ENCODE measurements at regions not wholly inside any gene's neighbourhood (a gene's known extent, or its start where the extent isn't known, plus 50 kb on each side); places are given as distances from the start of the nearest gene placed in this dataset.

DNA sequence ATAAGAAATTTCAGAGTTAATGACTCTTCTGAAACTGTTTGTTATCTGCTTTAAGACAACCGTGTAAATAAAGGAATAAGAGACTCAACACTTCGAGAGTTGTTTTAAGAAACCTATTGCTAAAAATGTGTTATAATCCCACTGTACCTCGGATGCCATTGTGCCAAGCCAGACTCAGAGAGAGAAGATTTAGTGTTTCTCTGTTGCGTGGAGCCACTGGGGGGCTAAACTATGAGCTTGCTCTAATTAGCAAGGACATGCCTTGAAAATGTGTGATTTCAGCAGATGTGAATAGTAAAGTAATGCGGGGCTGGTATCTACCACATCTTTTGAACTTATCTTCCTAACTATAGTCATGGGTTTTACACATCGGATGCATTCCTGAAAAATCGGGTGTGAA is 56.2 kb upstream of the TARBP1 start (continued):
- TF ChIP-seq, protein P1, sequence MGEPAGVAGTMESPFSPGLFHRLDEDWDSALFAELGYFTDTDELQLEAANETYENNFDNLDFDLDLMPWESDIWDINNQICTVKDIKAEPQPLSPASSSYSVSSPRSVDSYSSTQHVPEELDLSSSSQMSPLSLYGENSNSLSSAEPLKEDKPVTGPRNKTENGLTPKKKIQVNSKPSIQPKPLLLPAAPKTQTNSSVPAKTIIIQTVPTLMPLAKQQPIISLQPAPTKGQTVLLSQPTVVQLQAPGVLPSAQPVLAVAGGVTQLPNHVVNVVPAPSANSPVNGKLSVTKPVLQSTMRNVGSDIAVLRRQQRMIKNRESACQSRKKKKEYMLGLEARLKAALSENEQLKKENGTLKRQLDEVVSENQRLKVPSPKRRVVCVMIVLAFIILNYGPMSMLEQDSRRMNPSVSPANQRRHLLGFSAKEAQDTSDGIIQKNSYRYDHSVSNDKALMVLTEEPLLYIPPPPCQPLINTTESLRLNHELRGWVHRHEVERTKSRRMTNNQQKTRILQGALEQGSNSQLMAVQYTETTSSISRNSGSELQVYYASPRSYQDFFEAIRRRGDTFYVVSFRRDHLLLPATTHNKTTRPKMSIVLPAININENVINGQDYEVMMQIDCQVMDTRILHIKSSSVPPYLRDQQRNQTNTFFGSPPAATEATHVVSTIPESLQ (CRISPR knock-in tag; IDR thresholded peaks at IDR 0.05) = no peak
- TF ChIP-seq NR2C2 (CRISPR knock-in tag; IDR thresholded peaks at IDR 0.05) = no peak
- no peak for TF ChIP-seq TCF7 (CRISPR knock-in tag; IDR thresholded peaks at IDR 0.05; ENCODE audit: low read depth)
- no peak for TF ChIP-seq ETV6 (CRISPR knock-in tag; IDR thresholded peaks at IDR 0.05)
- TF ChIP-seq ZBTB21 (CRISPR knock-in tag; IDR thresholded peaks at IDR 0.05; ENCODE audit: borderline replicate concordance) = no peak
- TF ChIP-seq USF2 (CRISPR knock-in tag; IDR thresholded peaks at IDR 0.05) = no peak
- TF ChIP-seq SP1 (CRISPR knock-in tag; conservative IDR thresholded peaks at IDR 0.05) = no peak
- TF ChIP-seq JAZF1 (CRISPR knock-in tag; IDR thresholded peaks at IDR 0.05) = no peak
- TF ChIP-seq NFYB (CRISPR knock-in tag; conservative IDR thresholded peaks at IDR 0.05; ENCODE audit: low read depth) = no peak
- no peak for TF ChIP-seq EMX1 (CRISPR knock-in tag; IDR thresholded peaks at IDR 0.05)

- Mint-ChIP-seq H3K27me3 (ENCODE audit: low read depth) (peaks cover 2% of the 10 kb centered on the region; the same call in 1 of the 2 replicates), H3K4me1 (peaks cover 34% of the 10 kb centered on the region), H3K36me3 (no peaks in the 10 kb centered on the region), H3K4me3 (no peak overlapping the region), H3K27ac (no peak overlapping the region), H3K9me3 (no peaks in the 10 kb centered on the region)
- ChIA-PET POLR2A (no interaction called here), CTCF (no interaction called here)
- no peak; the same call in 1 of the 2 replicates for ATAC-seq
- no peak for DNase-seq (ENCODE audit: low spot score)
- TF ChIP-seq JAZF1 (CRISPR knock-in tag; IDR thresholded peaks at IDR 0.05) (no peak), GRHL2 (CRISPR knock-in tag; IDR thresholded peaks at IDR 0.05; ENCODE audit: insufficient replicate concordance, severe bottlenecking) (no peak), MXD4 (CRISPR knock-in tag; IDR thresholded peaks at IDR 0.05; ENCODE audit: borderline replicate concordance) (no peak), NFYB (CRISPR knock-in tag; conservative IDR thresholded peaks at IDR 0.05; ENCODE audit: low read depth) (no peak), ZNF317 (CRISPR knock-in tag; IDR thresholded peaks at IDR 0.05; ENCODE audit: borderline replicate concordance, low read depth) (no peak), ZNF232 (CRISPR knock-in tag; IDR thresholded peaks at IDR 0.05) (no peak), MLX (CRISPR knock-in tag; IDR thresholded peaks at IDR 0.05) (no peak), TEAD1 (CRISPR knock-in tag; IDR thresholded peaks at IDR 0.05) (no peak), ZSCAN18 (CRISPR knock-in tag; IDR thresholded peaks at IDR 0.05) (no peak), ZNF416 (CRISPR knock-in tag; IDR thresholded peaks at IDR 0.05) (no peak), ZNF138 (CRISPR knock-in tag; conservative IDR thresholded peaks at IDR 0.05) (no peak)
- TF ChIP-seq, protein P2, sequence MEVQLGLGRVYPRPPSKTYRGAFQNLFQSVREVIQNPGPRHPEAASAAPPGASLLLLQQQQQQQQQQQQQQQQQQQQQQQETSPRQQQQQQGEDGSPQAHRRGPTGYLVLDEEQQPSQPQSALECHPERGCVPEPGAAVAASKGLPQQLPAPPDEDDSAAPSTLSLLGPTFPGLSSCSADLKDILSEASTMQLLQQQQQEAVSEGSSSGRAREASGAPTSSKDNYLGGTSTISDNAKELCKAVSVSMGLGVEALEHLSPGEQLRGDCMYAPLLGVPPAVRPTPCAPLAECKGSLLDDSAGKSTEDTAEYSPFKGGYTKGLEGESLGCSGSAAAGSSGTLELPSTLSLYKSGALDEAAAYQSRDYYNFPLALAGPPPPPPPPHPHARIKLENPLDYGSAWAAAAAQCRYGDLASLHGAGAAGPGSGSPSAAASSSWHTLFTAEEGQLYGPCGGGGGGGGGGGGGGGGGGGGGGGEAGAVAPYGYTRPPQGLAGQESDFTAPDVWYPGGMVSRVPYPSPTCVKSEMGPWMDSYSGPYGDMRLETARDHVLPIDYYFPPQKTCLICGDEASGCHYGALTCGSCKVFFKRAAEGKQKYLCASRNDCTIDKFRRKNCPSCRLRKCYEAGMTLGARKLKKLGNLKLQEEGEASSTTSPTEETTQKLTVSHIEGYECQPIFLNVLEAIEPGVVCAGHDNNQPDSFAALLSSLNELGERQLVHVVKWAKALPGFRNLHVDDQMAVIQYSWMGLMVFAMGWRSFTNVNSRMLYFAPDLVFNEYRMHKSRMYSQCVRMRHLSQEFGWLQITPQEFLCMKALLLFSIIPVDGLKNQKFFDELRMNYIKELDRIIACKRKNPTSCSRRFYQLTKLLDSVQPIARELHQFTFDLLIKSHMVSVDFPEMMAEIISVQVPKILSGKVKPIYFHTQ (CRISPR knock-in tag; IDR thresholded peaks at IDR 0.05) = no peak
- TF ChIP-seq, protein P3, sequence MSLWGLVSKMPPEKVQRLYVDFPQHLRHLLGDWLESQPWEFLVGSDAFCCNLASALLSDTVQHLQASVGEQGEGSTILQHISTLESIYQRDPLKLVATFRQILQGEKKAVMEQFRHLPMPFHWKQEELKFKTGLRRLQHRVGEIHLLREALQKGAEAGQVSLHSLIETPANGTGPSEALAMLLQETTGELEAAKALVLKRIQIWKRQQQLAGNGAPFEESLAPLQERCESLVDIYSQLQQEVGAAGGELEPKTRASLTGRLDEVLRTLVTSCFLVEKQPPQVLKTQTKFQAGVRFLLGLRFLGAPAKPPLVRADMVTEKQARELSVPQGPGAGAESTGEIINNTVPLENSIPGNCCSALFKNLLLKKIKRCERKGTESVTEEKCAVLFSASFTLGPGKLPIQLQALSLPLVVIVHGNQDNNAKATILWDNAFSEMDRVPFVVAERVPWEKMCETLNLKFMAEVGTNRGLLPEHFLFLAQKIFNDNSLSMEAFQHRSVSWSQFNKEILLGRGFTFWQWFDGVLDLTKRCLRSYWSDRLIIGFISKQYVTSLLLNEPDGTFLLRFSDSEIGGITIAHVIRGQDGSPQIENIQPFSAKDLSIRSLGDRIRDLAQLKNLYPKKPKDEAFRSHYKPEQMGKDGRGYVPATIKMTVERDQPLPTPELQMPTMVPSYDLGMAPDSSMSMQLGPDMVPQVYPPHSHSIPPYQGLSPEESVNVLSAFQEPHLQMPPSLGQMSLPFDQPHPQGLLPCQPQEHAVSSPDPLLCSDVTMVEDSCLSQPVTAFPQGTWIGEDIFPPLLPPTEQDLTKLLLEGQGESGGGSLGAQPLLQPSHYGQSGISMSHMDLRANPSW (CRISPR knock-in tag; conservative IDR thresholded peaks at IDR 0.05; ENCODE audit: low read depth) = no peak
Observed at GRCh38 chr1:234533975-234534876, 55.2 kb upstream of the TARBP1 start.
